HG02870 (cell line): ENCODE measurements at regions not wholly inside any gene's neighbourhood (a gene's known extent, or its start where the extent isn't known, plus 50 kb on each side); places are given as distances from the start of the nearest gene placed in this dataset.

Source experiments
- ATAC-seq: cut with Tn5 transposase; IDR thresholded peaks from one replicate; pipeline ENCODE4 v1.9.1; 2021; ENCODE audit warnings: mild to moderate bottlenecking, moderate library complexity; ENCODE audit not compliant: unreplicated experiment

DNA sequence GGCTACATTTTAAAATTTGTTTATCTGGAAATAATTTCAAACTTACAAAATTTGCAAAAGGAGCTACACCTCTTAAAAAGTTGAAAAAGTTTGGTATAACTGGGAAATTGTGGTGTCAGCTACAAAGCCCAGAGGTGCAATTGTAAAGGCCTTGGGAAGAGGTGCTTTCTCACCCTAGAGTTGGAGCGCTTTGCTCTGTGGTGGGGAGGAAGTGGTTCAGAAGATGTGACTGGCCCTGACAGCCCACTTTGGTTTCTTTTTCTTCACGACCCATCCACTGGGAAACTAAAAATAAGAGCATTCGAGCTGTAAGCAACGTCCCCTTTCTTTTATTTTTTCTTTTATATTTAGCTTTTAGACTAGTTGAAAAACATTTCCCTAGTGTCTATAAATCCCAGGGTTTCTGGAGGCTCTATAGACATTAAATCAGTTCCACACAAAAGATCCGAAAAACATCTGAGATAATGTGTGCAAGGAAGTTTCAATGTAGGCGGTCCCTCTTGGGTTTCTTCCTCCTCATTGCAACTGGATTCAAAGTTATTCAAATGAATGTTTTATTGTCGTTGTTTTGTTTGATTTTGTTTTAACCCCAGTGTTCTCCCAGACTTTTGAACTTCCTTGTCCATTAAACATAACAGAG lies 397.8 kb downstream of the KIF16B start:
- ATAC-seq, result peak; percentile 71

DNA sequence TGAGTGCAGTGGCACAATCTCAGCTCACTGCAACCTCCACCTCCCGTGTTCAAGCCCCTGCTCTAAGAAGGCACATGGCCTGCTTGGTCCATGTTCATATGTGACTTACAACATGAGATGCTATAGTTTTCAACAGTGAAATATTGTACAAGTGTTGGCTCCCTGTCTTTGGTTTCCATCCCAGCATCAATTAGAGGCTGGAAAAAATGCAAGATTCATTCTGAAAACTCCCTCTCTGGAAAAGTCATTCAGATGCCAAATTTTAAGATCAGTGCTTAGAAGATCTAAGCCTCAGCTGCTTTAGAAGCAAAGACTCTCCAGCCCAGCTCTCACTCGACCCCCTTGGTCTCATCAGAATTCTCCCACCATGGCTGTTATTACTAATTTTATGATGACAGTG lies 398.9 kb downstream of the KIF16B start:
- no peak for ATAC-seq

DNA sequence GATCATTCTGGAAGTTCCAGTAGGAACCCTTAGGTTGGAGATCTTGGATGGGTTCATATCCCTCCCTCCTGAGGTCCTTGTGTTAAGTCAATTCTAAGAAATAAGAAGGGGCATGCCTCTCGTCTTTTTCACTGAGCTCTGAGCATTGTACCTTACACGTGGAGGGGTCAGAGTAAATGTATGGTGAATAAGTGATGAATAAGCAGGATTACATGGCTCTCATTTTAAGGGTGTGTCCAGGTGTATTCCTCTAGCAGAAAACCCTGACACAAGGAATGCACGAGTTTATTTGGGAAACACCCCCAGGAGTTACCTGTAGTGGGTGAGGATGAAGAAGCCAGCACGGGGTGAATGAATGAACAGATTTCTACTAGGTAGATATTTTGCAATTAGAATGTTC lies 400.2 kb downstream of the KIF16B start:
- ATAC-seq, result no peak

DNA sequence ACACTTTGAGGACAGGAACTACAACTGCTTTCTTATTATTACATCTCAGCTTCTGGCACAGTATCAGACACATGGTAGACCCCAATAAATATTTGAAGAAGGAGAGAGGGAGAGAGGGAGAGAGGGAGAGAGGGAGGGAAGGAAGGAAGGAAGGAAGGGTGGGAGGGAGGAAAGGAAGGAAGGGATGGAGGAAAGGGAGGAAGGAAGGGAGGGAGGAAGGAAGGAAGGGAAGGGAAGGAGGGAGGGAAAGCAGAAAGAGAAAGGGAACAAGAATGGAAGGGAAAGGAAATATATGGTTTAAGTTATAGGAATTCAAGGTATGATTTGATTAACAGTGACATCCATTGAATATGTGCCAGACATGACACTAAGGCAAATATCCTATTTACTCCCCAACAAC lies 402.1 kb downstream of the KIF16B start:
- ATAC-seq, result no peak

DNA sequence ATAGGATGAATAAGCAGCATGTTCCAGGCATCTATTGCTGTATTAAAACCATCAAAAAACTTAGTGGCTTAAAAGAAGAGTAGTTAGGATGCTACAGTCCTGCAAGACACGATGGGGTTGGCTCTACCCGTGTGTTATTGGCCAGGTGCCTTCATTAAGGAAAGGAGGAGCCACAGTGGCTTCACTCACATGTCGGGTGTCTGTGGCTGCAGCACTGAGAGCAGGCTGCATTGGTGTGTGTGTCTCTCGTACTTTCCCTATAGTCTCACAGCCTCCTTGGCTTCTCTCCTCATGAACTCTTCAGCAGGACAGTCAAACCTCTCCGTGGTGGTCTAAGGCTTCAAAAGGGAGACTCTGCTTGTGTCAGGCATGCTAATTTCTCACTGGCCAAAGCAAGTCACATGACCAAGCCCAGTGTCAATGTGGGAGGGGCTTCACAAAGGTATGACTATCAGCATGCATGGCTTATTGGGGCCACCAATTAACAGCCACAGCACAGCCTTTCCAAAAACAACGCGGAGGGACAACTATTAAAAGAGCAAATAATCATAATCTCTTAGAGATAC lies 402.8 kb downstream of the KIF16B start:
- no peak for ATAC-seq

DNA sequence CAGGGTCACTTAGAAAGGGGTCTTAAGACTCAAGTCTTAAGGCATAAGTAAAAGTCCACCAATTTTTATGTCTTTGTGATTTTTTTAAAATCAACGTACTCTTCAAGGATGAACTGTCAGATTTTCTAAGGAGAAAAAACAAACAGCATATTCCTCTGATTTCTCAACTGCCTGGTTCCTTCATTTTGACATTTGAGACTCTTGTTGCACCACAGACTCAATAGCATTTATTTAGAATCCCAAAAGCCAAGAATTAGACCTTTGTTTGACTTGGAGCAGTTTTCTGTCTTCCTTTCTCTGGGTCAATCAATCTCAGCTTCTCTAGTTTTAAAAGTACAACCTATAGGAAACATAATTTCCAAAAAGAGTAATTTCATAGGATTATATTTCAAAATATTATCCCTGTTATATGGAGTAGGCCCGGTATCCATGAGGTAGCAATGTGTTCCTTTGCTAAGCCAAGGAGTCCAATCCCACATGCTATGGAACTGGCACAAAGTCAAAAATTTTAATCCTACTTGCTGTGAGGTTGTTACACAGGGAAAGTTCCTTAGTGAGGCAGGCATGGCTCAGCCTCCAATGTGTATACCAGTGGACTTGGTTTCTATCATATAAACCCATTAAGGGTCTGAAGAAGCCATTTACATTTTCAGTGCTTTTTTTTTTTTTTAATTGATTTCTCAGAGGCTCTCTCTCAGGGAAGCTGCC lies 405.7 kb downstream of the KIF16B start:
- ATAC-seq, result no peak

DNA sequence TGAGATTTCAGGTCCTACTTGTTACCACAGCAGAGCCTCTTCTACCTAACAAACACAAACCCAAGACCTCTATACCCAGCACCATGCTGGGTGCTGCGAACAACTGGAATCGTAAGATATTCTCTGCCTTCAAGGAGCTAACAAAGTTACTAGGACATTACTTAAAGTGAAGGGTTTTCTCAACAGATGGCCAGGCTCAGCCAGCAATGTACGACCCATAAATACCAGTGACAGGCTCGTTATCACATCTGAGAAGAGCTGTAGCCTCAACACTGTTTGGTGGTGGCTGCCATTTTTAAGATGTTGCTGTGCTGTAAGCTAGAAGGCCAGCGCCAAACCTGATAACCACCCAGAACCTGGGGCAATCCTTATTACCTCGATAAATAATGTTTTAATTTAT lies 406.5 kb downstream of the KIF16B start:
- ATAC-seq, result no peak

DNA sequence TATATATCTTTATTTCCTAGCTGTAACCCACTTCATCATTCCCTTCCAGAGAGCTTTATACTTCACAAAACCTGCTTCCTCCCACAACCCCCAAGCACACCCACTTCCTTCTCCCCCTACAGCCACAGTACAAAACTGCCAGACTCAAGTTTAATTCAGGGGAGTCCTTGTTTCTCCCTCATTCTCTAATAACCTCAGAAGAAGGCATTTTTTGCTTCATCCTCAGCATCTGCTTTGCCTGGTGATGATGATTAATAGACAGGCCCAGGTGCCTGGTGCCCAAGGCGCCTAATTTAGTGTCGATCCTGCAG lies 414.3 kb downstream of the KIF16B start:
- peak; percentile 48 for ATAC-seq

DNA sequence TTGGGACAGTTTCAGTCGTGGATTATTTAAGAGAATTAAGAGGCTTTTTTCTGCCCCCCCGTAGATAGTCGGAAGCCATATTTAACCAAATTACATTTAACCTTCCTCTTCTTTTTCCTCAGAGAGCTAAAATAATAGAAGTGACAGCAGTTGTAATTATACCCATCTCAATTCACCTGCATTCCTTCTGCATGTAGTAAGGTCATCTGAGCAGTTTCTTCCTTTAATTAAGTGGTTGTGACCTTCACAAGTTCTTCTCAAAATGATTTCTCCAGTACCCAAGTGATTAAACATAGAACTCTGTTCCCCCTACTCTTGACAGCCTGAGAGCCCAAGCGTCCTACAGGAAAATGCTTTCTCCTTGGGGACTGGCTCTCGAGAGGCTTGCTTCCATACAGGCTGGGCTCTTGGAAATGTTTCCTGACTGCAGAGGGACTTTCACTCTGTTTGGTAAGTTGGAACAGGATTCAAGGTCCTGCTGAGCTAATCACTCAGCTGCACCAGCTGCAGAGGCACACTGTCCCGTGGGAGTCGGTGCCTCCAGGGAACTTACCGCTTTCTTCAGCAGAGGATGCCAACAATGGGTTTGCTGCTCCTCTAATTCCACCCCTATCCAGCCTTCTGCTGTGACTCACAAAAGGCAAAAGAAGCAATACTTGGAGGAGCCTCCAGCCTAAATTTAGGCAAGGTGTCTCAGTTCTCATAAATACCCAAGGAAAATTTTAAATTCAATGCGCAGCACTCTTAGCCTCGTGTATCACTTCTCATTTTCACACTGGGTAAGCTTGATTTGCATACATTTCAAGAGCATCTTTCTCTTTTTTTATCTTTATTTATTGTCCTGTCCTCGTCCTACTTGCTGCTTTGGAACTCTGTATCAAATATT lies 414.9 kb downstream of the KIF16B start:
- peak; percentile 87 for ATAC-seq

DNA sequence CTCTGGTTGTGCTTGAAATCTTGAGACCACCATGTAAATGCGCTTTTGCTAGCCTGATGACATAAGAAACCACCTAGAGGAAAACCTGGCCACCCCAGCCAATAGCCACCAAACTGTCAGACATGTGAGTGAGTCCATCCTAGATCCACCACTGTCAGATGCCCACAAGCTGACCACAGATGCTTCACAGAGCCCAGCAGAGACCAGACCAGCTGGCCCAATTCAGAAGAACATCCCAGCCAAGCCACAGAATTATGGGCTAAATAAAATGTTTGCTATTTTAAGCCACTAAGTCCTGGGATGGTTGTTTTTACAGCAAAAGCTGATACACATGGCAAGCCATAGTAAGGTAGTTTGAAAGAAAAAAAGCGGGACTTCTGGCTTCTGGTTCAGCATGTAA lies 425.3 kb downstream of the KIF16B start:
- no peak for ATAC-seq

DNA sequence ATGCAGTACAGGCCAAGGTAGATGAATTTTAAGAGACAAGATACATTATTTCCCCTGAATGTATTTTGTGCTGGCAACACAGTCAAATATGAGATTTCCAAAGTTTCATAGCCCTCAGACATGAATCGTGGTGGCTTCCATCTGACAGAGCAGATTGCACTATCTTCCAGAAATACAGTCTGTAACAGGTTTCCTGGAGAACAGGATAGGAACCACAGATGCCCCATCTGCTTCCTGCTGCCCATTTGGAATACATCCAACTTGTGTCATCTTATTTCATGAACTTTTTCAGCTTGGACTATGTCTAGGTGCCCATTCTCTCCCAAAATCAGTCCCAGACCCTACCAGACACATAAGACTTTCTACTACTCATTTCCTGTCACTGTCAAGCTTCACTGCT lies 426.0 kb downstream of the KIF16B start:
- ATAC-seq, result no peak

DNA sequence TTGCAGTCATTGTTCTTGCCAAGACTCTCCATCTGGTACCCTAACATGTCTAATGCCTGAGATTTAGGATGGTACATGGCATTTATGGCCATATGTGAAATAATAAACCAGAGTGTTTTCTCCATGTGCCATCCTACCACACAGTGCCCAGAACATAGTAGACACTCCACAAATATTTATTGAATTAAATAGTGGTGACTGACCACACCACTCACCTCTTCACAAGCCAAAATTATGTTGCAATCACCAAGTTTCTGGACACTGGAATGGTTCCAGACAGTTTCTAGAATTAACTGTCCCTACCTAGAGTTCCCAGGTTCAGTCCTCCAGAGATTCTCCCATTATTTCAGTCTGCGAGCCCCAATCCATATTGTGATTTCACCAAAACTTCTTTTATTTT lies 427.3 kb downstream of the KIF16B start:
- ATAC-seq, result no peak

DNA sequence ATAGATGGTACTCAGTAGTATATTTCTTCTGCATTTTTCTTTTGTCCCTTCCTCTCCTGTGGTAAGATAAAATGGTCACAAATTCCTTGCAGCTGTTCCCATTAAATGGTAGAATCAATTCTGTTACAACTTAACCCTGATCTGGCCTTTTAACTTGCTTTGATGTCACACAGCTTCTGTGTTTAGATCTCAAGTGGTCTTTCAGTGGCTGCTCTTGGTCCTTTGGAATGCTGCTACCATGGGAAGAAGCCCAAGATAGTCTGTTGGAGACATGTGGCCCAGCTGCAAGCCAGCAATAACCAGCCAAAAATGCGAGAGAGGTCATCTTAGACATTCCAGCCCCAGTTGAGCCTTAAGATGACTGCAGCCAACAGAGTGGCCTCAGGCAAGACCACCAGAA lies 429.7 kb downstream of the KIF16B start:
- ATAC-seq, result no peak

DNA sequence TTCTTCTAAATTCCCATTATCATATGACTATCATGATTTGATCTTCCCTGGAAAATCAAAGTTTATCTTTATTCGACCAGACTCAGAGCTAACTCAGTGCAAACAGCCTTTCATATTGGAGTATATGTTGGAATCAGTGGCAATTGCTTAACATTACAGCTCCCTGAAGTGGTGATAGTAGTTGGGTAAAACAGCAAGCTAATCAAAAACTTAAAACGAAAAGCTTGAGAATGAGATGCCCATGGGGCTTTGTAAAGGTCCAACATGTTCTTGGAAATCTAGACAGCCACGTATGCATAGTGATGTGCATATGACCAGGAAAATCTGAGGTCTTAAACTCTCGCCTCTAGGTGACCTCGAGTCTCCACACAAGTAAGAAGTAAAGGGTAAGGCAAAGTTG lies 437.6 kb downstream of the KIF16B start:
- no peak for ATAC-seq

DNA sequence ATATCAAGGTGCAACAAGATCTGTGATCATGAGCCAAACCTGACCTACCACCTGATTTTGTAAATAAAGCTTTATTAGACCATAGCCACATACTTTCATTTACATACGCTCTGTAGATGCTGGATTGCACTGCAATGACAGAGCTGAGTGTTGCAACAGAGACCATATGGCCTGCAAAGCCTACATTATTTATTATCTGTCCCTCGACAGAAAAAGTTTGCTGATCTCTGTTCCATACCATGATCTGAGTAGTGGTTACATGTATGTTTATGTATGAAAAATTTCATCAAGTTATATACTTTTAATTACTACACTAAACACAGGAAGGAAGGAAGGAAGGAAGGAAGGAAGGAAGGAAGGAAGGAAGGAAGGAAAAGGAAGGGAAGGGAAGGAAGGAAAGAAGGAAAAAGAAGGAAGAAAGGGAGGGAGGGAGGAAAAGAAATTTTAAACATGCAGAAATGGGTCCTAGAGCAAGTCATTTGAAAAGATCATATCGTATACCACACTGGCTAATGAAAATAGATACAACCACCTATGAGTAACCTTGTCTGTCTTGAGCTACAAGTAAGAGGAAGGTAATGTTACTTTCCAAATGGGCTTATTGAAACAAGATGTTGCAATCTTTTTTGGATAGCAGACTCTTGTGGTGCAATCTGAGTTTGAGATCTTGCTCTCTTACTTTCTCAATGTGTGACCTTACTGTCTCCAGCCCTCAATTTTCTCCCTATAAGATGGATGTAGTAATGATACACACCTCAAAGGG lies 441.0 kb downstream of the KIF16B start:
- ATAC-seq, result no peak

DNA sequence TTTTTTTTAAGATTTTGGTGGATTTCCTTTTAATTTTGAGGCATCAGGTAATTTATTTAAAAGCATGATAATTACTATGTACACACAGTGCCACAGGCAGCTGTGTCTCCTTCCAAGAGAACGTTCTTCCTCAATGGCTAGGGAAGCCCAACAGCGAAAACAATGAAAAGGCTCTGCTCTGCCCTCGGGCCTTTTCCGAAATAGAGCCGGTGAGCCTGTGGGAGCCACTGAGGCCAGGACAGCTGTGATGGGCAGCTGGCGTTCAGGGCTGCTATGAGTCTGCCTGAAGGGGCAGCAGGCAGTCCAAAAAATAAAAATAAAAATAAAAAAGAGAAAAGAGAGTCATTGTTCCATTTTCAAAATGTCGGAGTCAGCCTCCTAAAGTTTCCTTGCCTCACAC lies 443.8 kb downstream of the KIF16B start:
- ATAC-seq, result no peak

DNA sequence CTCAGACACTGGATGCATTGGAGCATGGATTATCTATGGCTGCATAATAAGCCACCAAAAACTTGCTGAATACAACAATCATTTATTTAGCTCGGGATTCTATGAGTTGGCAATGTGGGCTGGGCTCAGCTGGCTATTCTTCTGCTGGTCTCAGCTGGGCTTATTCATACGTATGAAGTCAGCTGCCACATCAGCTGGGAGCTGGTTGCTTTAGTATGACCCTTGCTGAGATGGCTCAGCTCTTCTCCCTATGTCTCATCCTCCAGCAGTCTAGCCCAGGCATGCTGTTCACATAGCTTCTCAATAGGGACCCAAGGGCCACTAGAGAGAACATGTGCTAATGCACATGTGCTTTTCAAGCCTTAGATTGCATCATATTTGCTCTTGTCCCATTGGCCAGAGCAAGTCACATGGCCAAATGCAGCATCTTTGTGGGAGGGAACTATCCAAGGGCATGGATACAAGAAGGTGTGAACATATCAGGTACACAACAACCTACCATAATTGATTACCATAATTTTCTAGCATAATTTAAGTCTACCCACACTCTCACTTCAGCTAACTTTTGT lies 444.6 kb downstream of the KIF16B start:
- no peak for ATAC-seq

DNA sequence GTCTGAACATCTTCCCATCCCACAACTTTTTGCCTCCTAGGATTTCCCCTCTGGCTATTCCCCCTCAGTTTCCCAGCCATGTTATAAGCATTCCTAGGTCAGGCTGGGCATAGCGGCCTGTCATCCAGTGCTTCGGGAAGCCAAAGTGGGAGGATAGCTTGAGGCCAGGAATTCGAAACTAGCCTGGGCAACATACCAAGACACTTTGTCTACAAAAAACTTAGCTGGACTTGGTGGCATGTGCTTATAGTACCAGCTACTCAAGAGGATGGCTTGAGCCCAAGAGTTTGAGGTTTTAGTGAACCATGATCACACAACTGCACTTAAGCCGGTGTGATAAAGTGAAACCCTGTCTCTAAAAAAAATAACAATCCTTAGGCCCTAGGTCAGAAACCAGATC lies 447.4 kb downstream of the KIF16B start:
- no peak for ATAC-seq

DNA sequence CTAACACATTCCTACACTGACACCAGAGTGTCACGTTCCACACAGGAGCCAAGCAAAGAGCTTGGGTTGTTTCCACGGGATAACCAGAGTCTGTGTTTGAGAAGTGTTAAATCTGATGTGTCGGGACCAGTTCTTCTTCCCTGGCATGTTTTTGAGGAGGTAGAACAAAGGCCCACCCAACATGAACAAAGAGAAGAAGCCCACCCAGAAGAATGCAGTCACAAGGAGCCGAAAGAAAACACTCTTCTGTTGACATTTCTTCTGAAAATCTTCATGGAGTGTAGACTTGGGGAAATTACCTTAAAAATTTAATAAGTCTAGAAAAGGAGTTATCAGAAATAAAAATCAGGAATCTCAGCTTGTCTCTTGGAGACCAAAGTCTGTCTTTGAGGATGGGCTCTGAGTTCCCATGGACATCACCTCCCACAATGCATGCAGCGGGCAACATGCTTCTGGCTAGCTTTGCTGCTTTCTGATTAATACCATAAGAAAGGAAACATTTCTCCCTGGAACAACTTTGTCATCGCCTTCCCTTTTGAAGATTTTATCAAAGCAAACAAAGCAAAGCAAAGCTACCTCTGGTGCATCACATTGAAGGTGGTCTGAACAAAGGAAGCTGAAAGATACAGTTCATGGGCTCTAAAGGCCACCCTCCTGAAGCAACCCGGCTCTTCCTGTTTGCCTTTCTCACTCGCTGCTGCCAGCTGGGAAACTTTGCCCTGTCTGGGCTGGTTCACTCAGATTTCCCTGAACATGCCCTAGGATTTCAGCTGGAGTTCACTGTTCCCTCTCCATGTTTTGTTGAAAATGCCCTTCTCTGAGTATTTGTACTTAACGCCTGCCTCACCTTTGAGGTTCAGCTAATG lies 448.1 kb downstream of the KIF16B start:
- ATAC-seq, result no peak

DNA sequence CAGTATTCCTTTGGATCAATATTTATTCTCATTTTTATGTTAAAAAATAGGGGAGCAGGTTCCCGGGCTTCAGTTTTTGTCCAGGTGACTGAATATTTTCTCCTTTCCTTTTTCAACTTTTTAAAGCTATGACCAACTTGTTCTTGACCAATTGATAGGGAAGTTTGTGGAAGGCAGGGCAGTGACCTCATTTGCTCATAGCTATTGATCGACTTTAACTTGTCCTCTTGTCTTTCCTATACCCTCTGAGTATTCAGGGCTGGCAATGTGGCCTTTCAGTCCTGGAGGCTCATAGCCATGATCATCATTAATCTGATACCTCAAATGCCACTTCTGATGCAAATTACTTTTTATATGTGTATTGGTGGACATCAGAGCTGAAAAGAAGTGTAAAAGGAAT lies 448.8 kb downstream of the KIF16B start:
- ATAC-seq, result no peak
